K562 (cell line): ENCODE measurements at regions not wholly inside any gene's neighbourhood (a gene's known extent, or its start where the extent isn't known, plus 50 kb on each side); places are given as distances from the start of the nearest gene placed in this dataset.

Experiments used
- ATAC-seq: fragments of 200-7000 bp; cut with Tn5 transposase; 3 replicates; pipeline ENCODE4 v1.9.1; 2020; ENCODE audit warnings: moderate library complexity
- BruUV-seq: library from RNA; stranded (reverse); fragments of 400-500 nt; replicated peaks from 2 replicates; lab custom pipeline; 2021; lab: Mats Ljungman, UMichigan
- CTCF ChIA-PET: fragments of 300-600 bp; formaldehyde crosslinking; extraction: SDS; loops from one replicate; lab custom pipeline; 2021; ENCODE audit warnings: low intra/inter-chr PET ratio; lab: Yijun Ruan, JAX
- POLR2A ChIA-PET: fragments of 300-600, 350-650 bp; sonication (Branson Sonifier 250); formaldehyde crosslinking; extraction: SDS; loops from one replicate; lab custom pipeline; 2021; ENCODE audit warnings: antibody characterized with exemption, inconsistent platforms; lab: Yijun Ruan, JAX
- DNase-seq, 4 experiments: peaks; one replicate each; pipeline versions ENCODE4 v3.0.0 to v3.0.0-alpha.2; 2011 to 2018; ENCODE audit warnings: low spot score in 3 of 4, mixed read lengths in 3 of 4; ENCODE audit errors: extremely low read depth in 1 of 4
- FAIRE-seq: peaks from 2 replicates; lab custom pipeline; 2011; peaks lifted over from hg19 to GRCh38; lab: Jason Lieb, UNC
- H2AFZ ChIP-seq: 2 replicates; pipeline ENCODE4 v1.6.0; 2011; ENCODE audit warnings: low read depth, low read length, control low read depth, inconsistent platforms
- H3K27ac ChIP-seq: fragments of 200-600 bp; 3 replicates; pipeline ENCODE4 v1.8.0; 2011; ENCODE audit warnings: low read depth, mild to moderate bottlenecking, control low read depth, inconsistent platforms, low read length, moderate library complexity, mixed read lengths; ENCODE audit errors: extremely low read depth
- H3K27me3 ChIP-seq, 2 experiments: fragments of 300-600 bp in 1 of 2; 2 replicates in 1 of 2; 3 replicates in 1 of 2; pipeline versions ENCODE4 v1.6.0 to v1.8.0; 2011; ENCODE audit warnings: inconsistent platforms in 2 of 2, low read length in 2 of 2, mild to moderate bottlenecking in 1 of 2, mixed read lengths in 1 of 2, moderate library complexity in 1 of 2; ENCODE audit not compliant: control insufficient read depth in 2 of 2, insufficient read depth in 2 of 2
- H3K36me3 ChIP-seq: fragments of 300-600 bp; 3 replicates; pipeline ENCODE4 v1.8.0; 2011; ENCODE audit warnings: mild to moderate bottlenecking, low read length, inconsistent platforms; ENCODE audit not compliant: control insufficient read depth, insufficient read depth
- H3K4me1 ChIP-seq, 2 experiments: fragments of 200-600 bp in 1 of 2; replicated peaks in 1 of 2; 2 replicates in 1 of 2; 3 replicates in 1 of 2; pipeline versions ENCODE4 v1.5.1 to v1.8.0; 2011; ENCODE audit warnings: inconsistent platforms in 2 of 2, low read length in 2 of 2, mild to moderate bottlenecking in 1 of 2, mixed read lengths in 1 of 2, moderate library complexity in 1 of 2; ENCODE audit not compliant: control insufficient read depth in 2 of 2, insufficient read depth in 2 of 2
- H3K4me2 ChIP-seq: 2 replicates; pipeline ENCODE4 v1.6.1; 2011; ENCODE audit warnings: low read length, control low read depth, inconsistent platforms, mixed read lengths; ENCODE audit not compliant: insufficient read depth
- H3K4me3 ChIP-seq: fragments of 200-600 bp; sonication (generic), shearing (Covaris generic); 2 replicates; pipeline ENCODE4 v1.5.1; 2016; ENCODE audit warnings: control low read depth, inconsistent platforms
- H3K79me2 ChIP-seq: fragments of 200-600 bp; 3 replicates; pipeline ENCODE4 v1.8.0; 2011; ENCODE audit warnings: low read length, inconsistent platforms; ENCODE audit not compliant: control insufficient read depth, insufficient read depth
- H3K9ac ChIP-seq, 2 experiments: 2 replicates each; pipeline versions ENCODE4 v1.6.0 to v1.6.1; 2011; ENCODE audit warnings: low read depth in 2 of 2, low read length in 2 of 2, control low read depth in 1 of 2, inconsistent platforms in 1 of 2, mild to moderate bottlenecking in 1 of 2, mixed read lengths in 1 of 2; ENCODE audit not compliant: insufficient read depth in 1 of 2
- H3K9me1 ChIP-seq: one replicate; pipeline ENCODE4 v1.6.0; 2011; ENCODE audit warnings: inconsistent platforms, mild to moderate bottlenecking, low read length, moderate library complexity; ENCODE audit not compliant: control insufficient read depth, insufficient read depth
- H3K9me3 ChIP-seq: replicated peaks from 2 replicates; pipeline ENCODE4 v1.5.1; 2011; ENCODE audit warnings: low read depth, low read length, inconsistent platforms; ENCODE audit not compliant: control insufficient read depth, insufficient read depth
- H4K20me1 ChIP-seq: replicated peaks from 2 replicates; pipeline ENCODE4 v1.6.1; 2011; ENCODE audit warnings: low read length, inconsistent platforms, mixed read lengths; ENCODE audit not compliant: control insufficient read depth, insufficient read depth
- ID3 ChIP-seq, 2 experiments: fragments of 250-450 bp in 1 of 2; fragments of 450-650 bp in 1 of 2; sonication (Bioruptor Pico) in 1 of 2; IDR thresholded peaks; 2 replicates each; pipeline versions ENCODE4 v1.6.1 to v1.8.0; 2016 to 2021; ENCODE audit warnings: mild to moderate bottlenecking in 2 of 2, moderate library complexity in 2 of 2, missing compliant biosample characterization in 1 of 2, missing genetic modification characterization in 1 of 2
- NFIC ChIP-seq: fragments of 450-650 bp; IDR thresholded peaks from 2 replicates; pipeline ENCODE4 v1.6.1; 2017; ENCODE audit warnings: mild to moderate bottlenecking, inconsistent platforms
- NR4A1 ChIP-seq, 2 experiments: fragments of 250-450 bp in 1 of 2; fragments of 450-650 bp in 1 of 2; sonication (Bioruptor Pico) in 1 of 2; IDR thresholded peaks; 2 replicates each; pipeline versions ENCODE4 v1.4.0 to v1.6.1; 2016 to 2020; ENCODE audit warnings: mild to moderate bottlenecking in 2 of 2, missing compliant biosample characterization in 1 of 2, missing genetic modification characterization in 1 of 2, moderate library complexity in 1 of 2
- PTRF ChIP-seq: fragments of 450-650 bp; IDR thresholded peaks from 2 replicates; pipeline ENCODE4 v1.6.1; 2016; ENCODE audit warnings: mild to moderate bottlenecking, missing genetic modification characterization, missing compliant biosample characterization
- SMAD3 ChIP-seq: fragments of 450-650 bp; formaldehyde crosslinking; conservative IDR thresholded peaks from 2 replicates; pipeline ENCODE4 v1.4.0; 2020; ENCODE audit warnings: mild to moderate bottlenecking
- SNIP1 ChIP-seq: fragments of 450-650 bp; IDR thresholded peaks from 2 replicates; pipeline ENCODE4 v1.7.1; 2017; ENCODE audit warnings: low read depth, mild to moderate bottlenecking
- STAG1 ChIP-seq: sonication (generic); formaldehyde crosslinking; IDR thresholded peaks from 2 replicates; pipeline ENCODE4 v1.5.0; 2020; ENCODE audit warnings: missing genetic modification reagents, borderline replicate concordance
- ZFP30 ChIP-seq: fragments of 250-450 bp; sonication (Bioruptor Pico); IDR thresholded peaks from 2 replicates; pipeline ENCODE4 v1.8.0; 2022; ENCODE audit warnings: moderate library complexity, mild to moderate bottlenecking, inconsistent platforms, borderline replicate concordance
- WGBS: fragments of 100-300 bp; shearing (Covaris generic); methylation state at CpG from one replicate; pipeline ENCODE4 v1.1.6; 2016; ENCODE audit warnings: low coverage, mixed read lengths; ENCODE audit not compliant: insufficient coverage; ENCODE audit errors: missing lambda C conversion rate; 5-methylcytosine and 5-hydroxymethylcytosine counted together
- in situ Hi-C: fragments of 300-500 bp; cut with MboI; formaldehyde crosslinking; loops from 4 replicates; pipeline ENCODE4 v1.15.0; 2018; ENCODE audit warnings: inconsistent platforms, mixed read lengths
- intact Hi-C: fragments of 100-400 bp; cut with micrococcal nuclease; formaldehyde crosslinking; loops from 2 replicates; pipeline ENCODE4 v1.14.2; 2022
- TF ChIP-seq, protein P1 (sequence below): fragments of 250-450 bp; sonication (Bioruptor Pico); IDR thresholded peaks from 2 replicates; pipeline ENCODE4 v1.8.0; 2022; ENCODE audit warnings: moderate library complexity, mild to moderate bottlenecking, inconsistent platforms

DNA sequence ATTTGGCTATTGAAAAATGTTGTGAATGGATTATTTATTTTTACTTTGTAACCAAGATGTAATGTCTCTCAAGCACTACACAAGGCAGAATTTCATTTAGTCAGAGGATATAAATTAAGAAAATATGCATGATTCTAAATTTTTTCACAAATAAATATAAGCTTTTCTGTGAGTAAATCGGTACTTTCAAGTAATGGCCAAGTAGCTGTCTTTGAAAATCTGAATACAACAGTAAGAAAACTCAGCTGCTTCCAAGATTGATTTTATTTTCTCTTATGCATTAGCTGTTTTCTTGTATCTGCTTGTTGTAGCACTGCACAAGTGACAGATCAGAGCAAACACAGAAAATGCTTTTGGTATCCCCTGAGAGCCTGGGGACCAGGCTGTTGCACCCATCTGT lies 998.5 kb upstream of the GHITM start (continued):
- TF ChIP-seq NR4A1 (CRISPR knock-in tag; IDR thresholded peaks at IDR 0.05): no peak
- no peak for TF ChIP-seq NR4A1 (tag; IDR thresholded peaks at IDR 0.05)
- no peak for TF ChIP-seq STAG1 (CRISPR knock-in tag)
- TF ChIP-seq ID3 (CRISPR knock-in tag; IDR thresholded peaks at IDR 0.05): no peak
- TF ChIP-seq ID3 (tag; IDR thresholded peaks at IDR 0.05): no peak

- WGBS: 0% methylated on average over 2 of the region's 3 CpGs
- DNase-seq (no peak), FAIRE-seq (no peak), ATAC-seq (no peak)
- ChIA-PET POLR2A (no interaction called here), CTCF (no interaction called here)
- Histone ChIP-seq H4K20me1 (no peaks in the 10 kb centered on the region), H3K4me3 (no peak overlapping the region), H3K9me3 (no peaks in the 10 kb centered on the region), H3K27me3 (no peaks in the 10 kb centered on the region), H3K4me2 (no peak overlapping the region), H3K4me1 (no peaks in the 10 kb centered on the region), H3K27ac (no peak overlapping the region), H3K9ac (no peak overlapping the region), H2AFZ (no peak overlapping the region), H3K79me2 (no peaks in the 10 kb centered on the region), H3K9me1 (no peaks in the 10 kb centered on the region), H3K36me3 (no peaks in the 10 kb centered on the region)
- no TSS peak for BruUV-seq
- in situ Hi-C loops (no loop called here), intact Hi-C loops (no loop called here)
- TF ChIP-seq, protein P1, sequence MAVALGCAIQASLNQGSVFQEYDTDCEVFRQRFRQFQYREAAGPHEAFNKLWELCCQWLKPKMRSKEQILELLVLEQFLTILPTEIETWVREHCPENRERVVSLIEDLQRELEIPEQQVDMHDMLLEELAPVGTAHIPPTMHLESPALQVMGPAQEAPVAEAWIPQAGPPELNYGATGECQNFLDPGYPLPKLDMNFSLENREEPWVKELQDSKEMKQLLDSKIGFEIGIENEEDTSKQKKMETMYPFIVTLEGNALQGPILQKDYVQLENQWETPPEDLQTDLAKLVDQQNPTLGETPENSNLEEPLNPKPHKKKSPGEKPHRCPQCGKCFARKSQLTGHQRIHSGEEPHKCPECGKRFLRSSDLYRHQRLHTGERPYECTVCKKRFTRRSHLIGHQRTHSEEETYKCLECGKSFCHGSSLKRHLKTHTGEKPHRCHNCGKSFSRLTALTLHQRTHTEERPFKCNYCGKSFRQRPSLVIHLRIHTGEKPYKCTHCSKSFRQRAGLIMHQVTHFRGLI: no peak
- TF ChIP-seq PTRF (tag) (no peak), SMAD3 (CRISPR knock-in tag) (no peak), SNIP1 (no peak), ZFP30 (no peak), NFIC (no peak)
These were observed 997.2 kb upstream of the GHITM start for GRCh38 chr10:83142074-83142563.
